Stimulated activated CD8-positive, alpha-beta memory T cell treated with anti-CD3 and anti-CD28 coated beads, Interleukin-12 subunit alpha, Interleukin-12 subunit beta, amount 100 ng/mL, for 1 hour (primary cell): ENCODE measurements at regions not wholly inside any gene's neighbourhood (a gene's known extent, or its start where the extent isn't known, plus 50 kb on each side); places are given as distances from the start of the nearest gene placed in this dataset.

ENCODE experiments used
- DNase-seq: peaks from one replicate; pipeline ENCODE4 v3.0.0-alpha.2; 2020; ENCODE audit warnings: low read depth

GRCh38 chr6:166842607-166843006, 113.7 kb downstream of the RNASET2 start:
- no peak for DNase-seq

- DNase-seq, result no peak
These were observed 115.1 kb downstream of the RNASET2 start for GRCh38 chr6:166841216-166841615.

GRCh38 chr6:166839569-166839968, 116.8 kb downstream of the RNASET2 start:
- no peak for DNase-seq

- DNase-seq, result no peak
These were observed 117.4 kb downstream of the RNASET2 start for GRCh38 chr6:166838987-166839386.

GRCh38 chr6:166836785-166837718, 119.3 kb downstream of the RNASET2 start:
- DNase-seq, result no peak

GRCh38 chr6:166834049-166834448, 122.3 kb downstream of the RNASET2 start:
- DNase-seq, result no peak

- no peak for DNase-seq
These were observed 125.4 kb downstream of the RNASET2 start for GRCh38 chr6:166830891-166831363.

- no peak for DNase-seq
These were observed 126.0 kb downstream of the RNASET2 start for GRCh38 chr6:166830185-166830890.

GRCh38 chr6:166826264-166826663, 130.1 kb downstream of the RNASET2 start:
- DNase-seq, result no peak

GRCh38 chr6:166825553-166826145, 130.7 kb downstream of the RNASET2 start:
- DNase-seq, result no peak

GRCh38 chr6:166824880-166825250, 131.5 kb downstream of the RNASET2 start:
- no peak for DNase-seq

- DNase-seq, result no peak
These were observed 132.0 kb downstream of the RNASET2 start for GRCh38 chr6:166824146-166824879.

- DNase-seq, result no peak
These were observed 133.7 kb downstream of the RNASET2 start for GRCh38 chr6:166822609-166823008.

- no peak for DNase-seq
These were observed 135.9 kb downstream of the RNASET2 start for GRCh38 chr6:166820483-166820882.

- no peak for DNase-seq
These were observed 136.3 kb downstream of the RNASET2 start for GRCh38 chr6:166820070-166820469.

GRCh38 chr6:166815629-166816028, 140.7 kb downstream of the RNASET2 start:
- DNase-seq, result no peak

GRCh38 chr6:166814390-166814789, 142.0 kb downstream of the RNASET2 start:
- DNase-seq, result no peak

- no peak for DNase-seq
These were observed 142.9 kb downstream of the RNASET2 start for GRCh38 chr6:166813461-166813860.

- DNase-seq, result no peak
These were observed 145.5 kb downstream of the RNASET2 start for GRCh38 chr6:166810864-166811263.

GRCh38 chr6:166809721-166810120, 146.6 kb downstream of the RNASET2 start:
- no peak for DNase-seq

- no peak for DNase-seq
These were observed 149.2 kb downstream of the RNASET2 start for GRCh38 chr6:166806962-166807757.
